NCI-H1930 (cell line): ENCODE measurements at regions not wholly inside any gene's neighbourhood (a gene's known extent, or its start where the extent isn't known, plus 50 kb on each side); places are given as distances from the start of the nearest gene placed in this dataset.
"Not testable (repeated sequence)": the region's sequence is repeated elsewhere in the genome, so short reads cannot be mapped to it uniquely, and the experiment has no call there.

Experiments used
- DNase-seq, 2 experiments: peaks; one replicate each; lab custom pipeline; 2025; lab: John Stamatoyannopoulos, UW

DNA sequence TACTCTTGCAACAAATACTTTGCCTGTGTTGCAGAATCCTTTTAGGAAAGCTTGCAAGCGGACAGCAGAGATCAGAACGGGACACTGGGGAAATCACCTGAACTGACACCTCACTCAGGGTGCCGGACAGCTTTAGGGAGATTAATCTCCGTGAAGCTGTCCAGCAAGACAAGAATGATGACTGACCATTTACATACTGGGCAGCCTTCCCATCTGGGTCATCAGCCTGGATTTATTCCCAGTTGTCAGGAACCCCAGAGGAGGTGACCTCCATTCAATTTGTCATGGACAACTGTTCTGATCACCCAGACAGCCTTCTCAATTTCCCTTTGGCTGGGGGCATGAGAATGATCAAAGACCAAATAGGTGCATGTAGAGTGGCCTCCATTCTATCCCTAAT is 93.0 kb upstream of the EGFL6 start:
- no peak for DNase-seq

DNA sequence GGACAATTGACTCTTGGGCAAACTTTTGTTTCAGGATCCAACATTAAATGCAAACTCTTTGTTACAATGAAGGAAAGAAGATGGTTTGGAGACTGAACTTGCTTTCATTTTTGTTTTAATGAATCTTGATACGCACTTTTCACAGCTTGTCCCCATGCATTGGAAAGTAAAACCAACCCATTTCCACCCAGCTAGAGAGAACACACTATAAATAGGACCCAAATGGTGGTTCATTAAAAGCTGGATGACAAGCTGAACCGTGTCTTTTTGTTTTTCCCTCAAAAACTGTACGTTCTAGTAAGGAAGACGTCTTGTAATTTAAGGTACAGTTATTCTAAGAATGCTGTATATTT is 95.3 kb upstream of the EGFL6 start:
- DNase-seq = no peak

DNA sequence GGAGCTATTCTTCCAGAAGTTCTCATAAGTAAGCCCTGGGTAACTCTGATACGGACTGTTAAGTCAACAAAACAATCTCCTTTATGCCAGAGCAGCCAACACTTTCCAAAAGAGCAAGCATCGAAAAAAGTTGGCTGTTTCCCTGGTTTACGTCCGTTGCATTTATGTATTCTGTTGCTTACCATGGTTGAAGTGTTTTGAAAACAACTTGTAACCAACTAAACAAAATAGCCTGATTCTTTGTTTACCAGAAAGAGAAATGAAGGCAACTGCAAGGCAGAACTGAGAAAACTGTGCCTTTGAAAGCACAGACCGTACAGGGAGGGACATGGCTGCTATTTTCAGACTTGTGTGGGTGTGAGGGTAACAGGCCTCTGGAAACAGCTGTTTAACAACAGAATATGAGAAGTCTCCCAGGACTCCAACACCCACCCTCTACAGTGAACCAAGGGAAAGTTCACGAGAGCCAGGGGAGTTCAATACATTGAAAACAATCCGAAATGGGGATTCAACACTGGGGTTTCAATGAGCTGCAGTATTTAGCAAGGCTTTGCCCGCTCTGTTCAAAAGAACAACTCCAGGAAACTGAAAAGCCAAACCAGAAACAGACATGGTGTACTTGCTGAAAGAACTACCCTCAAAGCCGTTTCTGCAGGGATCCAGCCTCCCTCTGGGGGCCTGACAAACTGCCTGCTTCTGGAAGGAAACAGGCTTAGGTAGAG is 95.8 kb upstream of the EGFL6 start:
- DNase-seq = no peak

DNA sequence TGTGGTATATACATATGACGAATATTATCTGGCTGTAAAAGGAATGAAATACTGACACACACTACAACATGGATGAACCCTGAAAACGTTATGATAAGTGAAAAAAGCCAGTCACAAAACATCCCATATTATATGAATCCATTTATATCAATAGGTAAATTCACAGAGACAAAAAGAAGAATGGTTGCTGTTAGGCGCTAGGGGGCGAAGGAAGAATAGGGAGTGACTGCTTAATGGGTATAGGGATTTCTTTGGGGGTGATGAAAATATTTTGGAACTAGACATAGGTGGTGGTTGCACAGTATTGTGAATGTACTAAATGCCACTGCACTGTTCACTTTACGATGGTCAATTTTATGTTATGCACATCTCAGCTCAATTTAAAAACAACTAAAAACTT is 96.4 kb upstream of the EGFL6 start:
- no peak for DNase-seq

DNA sequence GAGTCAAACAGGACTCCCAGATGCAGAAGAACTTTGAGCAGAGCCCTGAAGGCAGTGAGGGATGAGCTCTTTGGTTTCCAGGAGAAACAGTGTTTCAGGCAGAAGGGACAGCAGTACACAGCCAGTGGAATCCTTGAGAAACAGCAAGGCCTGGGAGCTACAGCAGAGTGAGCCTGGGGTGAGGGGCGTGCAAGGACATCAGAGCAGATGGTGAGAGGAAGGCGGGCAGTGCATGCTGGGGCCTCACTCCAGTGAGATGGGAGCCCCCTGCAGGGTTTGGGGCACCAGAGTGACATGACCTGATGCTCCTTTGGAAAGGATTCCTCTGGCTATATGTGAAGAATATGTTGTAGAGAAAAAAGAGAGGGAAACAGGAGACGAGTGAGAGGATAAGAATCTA is 98.1 kb upstream of the EGFL6 start:
- DNase-seq = no peak

DNA sequence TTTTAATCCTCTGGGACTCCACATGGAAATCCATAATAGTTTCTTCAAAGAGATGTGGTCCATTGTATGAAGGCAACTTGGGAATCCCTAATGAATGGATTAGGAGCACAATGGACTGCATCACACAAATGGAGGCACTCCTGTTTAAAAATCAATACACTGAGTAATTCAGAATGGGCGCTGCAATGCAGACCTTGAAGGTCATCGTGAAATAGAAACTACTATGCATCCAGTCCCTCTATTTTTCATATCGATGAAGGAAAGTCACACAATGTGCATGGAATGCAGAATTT is 98.8 kb upstream of the EGFL6 start:
- no peak for DNase-seq

DNA sequence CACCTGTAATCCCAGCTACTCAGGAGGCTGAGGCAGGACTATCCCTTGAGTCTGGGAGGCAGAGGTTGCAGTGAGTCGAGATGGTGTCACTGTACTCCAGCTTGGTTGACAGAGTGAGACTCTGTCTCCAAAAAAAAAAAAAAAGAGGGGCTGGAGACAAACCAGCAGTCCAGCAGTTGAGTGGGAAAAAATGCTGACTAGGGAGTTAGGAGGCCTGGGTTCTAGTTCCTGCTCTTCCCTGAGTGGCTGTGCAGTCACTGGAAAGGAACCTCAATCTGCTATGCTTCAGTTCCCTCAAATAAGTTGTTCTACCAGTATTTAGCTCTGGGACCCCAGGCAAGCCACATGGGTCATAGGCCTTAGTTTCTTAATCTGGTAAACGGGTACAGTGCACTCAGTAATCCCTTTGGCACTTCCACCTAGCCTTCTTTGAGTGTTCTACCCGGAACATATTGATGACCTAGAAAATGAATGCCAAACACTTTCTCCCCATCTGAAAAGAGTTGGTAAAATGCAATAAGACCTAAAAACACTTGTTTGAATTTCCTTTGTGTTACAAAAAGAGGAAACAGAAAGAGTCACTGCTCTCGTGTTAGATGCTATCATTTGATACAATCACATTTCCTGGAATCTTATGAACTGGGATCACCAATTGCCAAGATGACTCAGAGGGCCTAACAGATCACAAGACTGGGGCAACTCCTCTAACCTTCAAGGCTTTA is 99.3 kb upstream of the EGFL6 start:
- no peak for DNase-seq

DNA sequence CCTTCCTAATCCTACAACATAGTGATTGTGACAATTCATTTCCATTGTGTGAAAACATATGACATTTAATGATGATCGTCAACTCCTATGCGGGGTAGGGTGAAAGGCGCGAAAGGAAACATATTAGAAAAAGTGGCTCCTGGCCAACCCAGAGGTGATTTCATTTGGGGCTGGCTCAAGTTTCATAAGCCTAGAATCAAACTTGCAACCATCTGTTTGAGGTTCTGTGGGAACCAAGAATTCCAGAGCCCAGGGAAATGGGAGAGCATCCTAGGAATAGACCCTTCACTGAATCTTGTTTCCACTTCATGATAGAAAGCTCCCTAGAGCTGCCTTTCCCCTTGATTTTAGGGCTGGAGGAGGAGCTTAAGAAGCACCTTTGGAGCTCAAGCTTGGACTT is 101.3 kb upstream of the EGFL6 start:
- no peak for DNase-seq

DNA sequence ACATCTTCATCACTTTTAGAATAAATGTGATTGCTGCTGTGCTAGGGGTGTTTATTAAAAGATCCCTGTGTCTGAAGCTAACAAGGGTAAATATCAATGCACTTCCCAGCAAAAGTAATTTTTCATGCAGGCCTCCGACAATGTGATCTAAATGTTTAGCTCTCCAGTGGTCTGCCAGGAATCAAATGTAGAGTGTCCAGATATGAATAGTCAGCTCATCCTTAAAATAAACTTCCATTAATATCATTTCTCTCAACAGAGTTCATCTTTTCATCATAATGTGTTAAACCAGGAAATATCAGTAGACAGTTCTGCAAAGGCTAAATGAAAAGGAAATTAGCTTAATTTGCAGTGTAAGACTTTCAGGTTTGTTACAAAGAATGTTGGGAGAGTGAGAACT is 102.2 kb upstream of the EGFL6 start:
- DNase-seq = no peak

DNA sequence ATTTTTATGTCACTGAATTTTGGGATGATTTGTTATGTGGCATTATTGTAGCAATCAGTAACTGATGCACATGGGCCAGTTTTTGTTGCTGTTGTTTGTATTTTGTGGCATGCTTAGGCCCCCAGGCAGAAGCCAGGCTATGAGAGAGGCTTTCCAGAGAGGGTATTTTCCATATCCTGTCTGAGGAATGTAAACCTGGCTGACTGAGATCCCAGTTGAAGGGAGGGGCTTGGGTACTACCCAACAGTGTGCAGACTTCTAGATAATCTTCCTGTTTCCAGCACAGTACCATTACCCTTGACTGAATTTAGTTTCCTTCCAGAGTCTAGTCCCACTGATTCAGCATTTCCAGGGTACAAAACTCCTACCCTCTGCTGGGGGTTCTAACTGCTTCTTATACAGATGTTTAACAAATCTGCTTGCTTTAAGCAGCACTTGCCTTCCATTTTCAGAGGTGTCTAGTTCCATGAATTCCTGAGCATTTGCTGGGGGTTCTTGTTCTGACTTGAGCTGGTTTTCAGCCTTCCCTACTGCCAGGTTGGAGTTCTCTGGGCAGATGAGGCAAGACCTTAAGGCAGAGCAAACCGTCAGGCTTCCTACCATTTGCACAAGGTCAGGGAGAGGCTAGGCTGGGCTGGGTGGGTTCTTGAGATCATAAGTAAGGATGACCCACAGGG is 104.7 kb upstream of the EGFL6 start:
- no peak for DNase-seq

DNA sequence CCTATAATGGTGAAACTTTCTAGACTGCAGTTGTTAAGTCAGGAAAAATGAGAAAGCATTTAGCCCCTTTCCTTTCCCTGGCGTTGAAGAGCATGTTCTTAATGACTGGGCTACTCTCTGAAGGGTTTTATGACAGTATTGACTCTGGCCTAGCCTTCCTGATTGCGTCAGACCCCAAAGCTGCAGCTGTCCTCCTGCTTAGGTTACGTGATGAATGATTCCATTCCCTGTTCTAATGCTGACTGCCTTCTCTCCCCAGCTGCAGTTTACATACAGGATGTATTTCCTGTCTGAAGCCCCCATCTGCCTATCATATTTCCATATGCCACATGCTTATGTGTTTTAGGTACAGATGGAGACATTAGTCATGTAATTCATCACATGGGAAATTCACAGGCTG is 105.8 kb upstream of the EGFL6 start:
- DNase-seq = no peak

DNA sequence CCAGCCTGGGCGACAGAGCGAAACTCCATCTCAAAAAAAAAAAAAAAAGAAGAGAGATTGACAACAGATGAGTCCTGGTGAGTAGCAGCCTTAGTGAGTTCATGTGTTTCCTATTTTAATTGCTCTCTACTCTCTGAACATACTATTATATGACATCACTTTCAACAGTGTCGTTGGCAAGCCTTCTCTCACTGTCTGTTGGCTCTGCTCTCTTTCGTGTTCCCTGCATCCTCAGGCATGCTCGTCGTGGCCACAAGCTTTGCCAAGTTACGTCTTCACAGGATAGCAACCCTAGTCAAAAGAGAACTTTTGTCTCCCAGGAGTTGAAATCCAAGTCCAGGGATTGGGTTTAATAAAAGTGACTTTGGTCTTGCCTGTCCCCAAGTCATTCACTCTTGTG is 117.1 kb upstream of the EGFL6 start:
- no peak for DNase-seq

DNA sequence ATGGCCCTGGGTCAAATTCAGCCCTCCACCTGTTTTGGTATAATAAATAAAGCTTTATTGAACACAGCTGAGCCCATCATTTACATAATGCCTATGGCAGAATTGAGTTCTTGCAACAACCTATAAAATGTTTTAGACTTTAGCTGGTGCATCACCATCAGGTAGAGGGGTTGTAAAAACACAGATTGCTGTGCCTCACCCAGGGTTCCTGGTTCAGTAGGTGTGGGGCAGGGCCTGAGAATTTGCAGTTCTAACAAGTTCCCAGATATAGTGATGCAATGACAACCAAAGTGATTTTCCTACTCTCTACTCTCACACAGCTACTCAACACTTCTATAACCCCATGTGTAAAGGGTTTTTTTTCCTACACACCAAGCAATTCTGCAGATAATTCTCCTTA is 120.0 kb upstream of the EGFL6 start:
- DNase-seq = no peak

DNA sequence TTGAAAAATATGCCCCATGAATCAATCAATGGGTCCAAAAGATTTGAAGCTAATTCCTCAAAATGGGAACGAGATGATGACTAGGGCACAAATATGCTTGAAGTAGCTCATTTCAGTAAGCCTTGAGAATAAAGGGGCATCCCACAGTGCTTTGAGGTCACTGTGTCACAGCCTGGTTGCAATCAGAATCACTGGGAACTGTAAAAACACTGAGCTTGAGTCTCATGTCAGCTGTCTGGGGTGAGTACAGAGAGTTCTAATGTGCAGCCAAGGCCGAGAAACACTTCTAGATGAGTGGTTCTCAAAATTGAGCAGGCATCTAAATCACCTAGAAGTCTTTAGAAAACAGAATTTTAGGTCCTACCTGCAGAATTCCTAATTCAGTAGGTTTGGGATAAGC is 120.5 kb upstream of the EGFL6 start:
- no peak for DNase-seq

DNA sequence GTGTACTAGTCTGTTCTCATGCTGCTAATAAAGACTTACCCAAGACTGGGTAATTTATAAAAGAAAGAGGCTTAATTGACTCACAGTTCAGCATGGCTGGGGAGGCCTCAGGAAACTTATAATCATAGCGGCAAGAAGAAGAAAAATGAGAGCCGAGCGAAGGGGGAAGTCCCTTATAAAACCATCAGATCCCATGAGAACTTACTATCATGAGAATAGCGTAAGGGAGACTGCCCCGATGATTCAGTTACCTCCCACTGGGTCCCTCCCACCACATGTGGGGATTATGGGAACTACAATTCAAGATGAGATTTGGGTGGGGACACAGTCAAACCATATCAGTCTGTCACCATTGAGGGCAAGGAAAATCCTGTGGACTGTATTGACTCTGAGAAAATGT is 121.8 kb upstream of the ATXN3L start:
- DNase-seq = not testable (repeated sequence)

DNA sequence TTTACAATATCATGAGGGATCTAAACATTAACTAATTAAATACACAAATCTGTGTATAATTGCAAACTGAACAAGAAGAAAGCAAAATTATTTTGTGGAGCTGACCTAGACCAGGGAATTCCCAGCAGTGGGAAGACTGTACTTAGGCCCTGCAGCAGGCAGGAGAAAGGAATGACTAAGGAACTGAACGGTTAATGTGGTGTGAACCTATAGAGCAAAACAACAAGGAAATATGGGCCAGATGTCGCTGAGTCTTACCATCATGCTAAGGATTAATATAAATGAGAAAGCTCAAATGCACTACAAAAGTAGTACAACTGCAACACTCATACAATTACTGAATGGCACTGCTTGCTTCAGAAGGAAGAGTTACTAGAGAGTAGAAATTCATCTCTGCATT is 120.3 kb upstream of the ATXN3L start:
- no peak for DNase-seq

DNA sequence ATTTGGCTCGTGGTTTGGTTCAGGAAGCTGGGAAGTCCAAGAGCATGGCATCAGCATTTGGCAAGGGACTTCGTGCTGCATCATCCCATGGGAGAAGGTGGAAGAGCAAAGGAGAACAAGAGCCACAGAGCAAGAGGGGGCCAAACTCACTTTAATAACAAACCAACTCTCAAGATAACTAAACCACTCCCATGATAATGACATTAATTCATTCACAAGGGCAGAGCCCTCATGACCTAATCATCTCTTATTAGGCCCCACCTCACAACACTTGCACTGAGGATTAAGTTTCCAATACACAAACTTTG is 113.4 kb upstream of the ATXN3L start:
- no peak for DNase-seq

DNA sequence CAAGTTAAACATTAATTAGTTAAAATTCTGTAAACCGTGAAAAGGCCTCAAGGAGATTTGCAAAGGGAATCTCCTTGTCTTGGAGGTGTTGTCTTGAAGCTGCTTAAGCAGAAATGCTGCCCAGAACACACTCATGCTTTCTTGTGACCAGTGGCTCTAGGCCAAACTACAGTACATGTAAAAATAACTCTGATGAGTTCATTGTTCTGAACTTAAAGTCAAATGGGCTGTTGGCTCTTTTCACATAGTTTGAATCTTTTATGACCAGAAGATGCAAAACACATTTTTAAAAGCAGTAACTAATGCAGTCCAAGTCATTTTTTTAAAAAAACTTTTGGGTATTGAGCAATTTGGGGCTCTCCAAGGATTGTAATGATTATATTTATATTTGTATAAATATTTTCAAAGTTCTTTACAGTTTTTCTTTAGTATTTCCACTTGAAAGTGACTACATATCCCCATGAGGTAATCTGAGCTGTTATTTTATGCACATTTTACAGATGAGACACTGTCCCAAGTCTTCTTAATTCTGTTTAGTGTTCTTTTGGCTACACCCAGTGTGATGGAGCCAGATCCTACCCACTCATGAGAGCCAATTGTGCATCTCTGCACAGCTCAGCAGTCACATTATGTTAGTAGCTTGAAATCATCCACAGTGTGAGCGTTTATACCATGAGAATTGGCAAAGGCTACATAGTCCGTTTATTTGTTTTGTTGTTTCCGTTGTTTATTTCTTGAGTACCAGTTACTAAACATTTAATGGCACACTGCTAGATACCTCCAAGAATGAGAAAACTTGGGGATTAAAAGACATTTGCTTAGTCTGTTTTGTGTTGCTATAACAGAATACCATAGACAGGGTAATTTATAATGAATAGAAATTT is 112.8 kb upstream of the ATXN3L start:
- DNase-seq = no peak

DNA sequence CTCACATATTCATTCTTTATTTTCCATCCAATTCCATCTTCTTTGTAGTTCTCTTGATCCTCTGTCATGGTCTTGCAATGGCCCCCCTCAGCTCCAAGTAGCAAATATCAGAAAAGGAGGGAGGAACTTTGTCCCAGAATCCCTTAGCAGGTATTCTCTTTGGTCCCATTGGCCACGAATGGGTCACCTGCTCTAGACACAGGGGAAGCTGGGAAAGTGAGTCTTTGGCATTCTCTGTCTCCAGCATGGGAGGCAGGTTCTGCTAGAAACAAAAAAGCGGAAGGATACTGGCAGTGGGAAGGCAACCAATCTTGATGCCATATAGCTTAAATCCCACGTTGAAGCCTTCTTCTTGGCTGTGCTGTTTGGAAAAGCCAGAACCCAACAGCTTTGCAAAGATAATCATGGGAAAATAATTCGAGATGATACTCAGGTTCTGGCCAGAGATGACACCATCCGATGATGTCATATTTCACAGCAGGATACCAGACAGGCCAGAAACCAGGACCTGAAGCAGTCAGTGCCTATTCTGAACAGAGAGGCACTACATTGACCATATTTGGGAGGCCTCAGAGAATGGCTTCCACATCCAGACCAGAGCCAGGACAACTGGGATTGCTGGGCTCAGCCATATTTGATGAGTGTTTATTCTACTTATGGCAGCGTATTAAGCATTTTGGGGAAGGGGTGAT is 110.4 kb upstream of the ATXN3L start:
- no peak for DNase-seq

DNA sequence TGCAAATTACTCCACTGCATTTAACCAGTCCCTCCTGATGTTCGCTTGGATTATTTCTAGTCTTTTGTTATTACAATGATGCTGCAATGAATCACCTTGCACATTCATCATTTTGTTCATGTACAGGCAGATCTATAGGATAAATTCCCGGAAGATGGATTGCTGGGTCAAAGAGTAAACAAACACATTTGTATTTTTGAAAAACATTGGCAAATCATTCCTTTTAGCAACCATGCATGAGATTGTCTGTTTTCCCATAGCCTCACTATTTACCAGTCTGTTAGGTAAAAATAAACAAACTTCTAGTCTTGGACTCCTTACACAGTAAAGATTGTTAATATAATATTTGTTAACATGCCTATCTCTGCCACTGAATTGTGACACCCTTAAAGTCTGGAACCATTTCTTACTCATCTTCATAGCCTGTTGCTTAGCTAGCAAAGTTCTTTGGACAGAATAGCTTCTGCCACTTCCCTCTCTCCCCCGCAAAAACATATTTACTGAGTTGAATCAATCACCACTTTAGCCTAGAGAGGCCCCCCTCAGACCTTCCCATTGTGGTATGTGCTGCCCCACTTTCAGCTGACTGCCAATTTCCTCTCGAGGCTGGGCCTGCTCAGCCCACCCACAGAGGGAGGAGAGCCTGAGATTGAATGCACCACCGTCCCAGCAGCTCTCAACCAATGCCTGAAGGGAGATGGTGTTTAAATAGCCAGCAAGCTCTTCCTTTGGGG is 108.4 kb upstream of the ATXN3L start:
- DNase-seq = no peak

DNA sequence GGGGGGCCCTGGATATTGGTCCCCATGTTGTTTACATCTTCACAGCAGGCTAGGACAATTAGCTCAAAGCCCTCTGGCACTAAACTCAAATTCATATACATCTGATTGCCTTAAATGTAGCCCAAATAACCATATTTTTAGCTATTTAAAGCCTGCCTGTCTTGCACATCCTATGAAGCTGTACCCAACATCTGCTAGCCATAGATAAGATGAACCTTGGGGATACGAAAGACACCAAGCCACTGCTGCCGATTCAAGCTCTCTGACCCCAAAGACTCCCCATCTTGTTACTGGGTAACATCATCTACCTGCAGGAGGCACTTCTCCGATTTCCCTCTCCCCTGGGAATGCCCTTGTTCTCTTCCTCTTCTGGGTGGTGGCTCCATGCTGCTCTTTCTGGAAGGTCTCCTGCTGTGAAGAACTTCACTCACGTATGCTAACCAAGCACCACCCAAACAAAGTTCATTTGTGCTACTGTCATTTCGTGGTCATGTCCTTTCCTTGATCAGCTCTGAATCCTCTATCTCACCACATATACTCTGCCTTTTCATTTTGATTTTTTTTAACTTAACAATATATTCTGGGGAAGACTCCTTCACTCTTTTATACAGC is 107.7 kb upstream of the ATXN3L start:
- DNase-seq = no peak
